ENCODE measurements at regions not wholly inside any gene's neighbourhood (a gene's known extent, or its start where the extent isn't known, plus 50 kb on each side); places are given as distances from the start of the nearest gene placed in this dataset.

GRCh38 chr12:43255522-43256111, 296.4 kb downstream of the ADAMTS20 start:
- no peak for TF ChIP-seq CTCF (IDR thresholded peaks at IDR 0.05; ENCODE audit: low read depth, low read length)
- no peak for TF ChIP-seq POLR2A (IDR thresholded peaks at IDR 0.05; ENCODE audit: extremely low read depth, insufficient read length)
- no peak for TF ChIP-seq MAX (IDR thresholded peaks at IDR 0.05; ENCODE audit: low read depth, low read length)
